CD4-positive, CD25-positive, alpha-beta regulatory T cell (primary cell): ENCODE measurements at regions not wholly inside any gene's neighbourhood (a gene's known extent, or its start where the extent isn't known, plus 50 kb on each side); places are given as distances from the start of the nearest gene placed in this dataset.

Experiments used
- ATAC-seq, 2 donors: fragments of 150-1000 bp; cut with Tn5 transposase; one replicate each; pipeline ENCODE4 v1.10.0; 2021; ENCODE audit warnings: low read depth in 2 of 2, moderate number of reproducible peaks in 2 of 2, moderate library complexity in 1 of 2
- DNase-seq, 3 donors: peaks; one replicate each; pipeline versions ENCODE4 v3.0.0 to v3.0.0-alpha.2; 2012 to 2022; ENCODE audit warnings: mixed read lengths in 1 of 3
- H3K27ac ChIP-seq: one replicate; pipeline ENCODE4 v1.7.0; 2013; ENCODE audit warnings: mild to moderate bottlenecking, low read length; ENCODE audit not compliant: insufficient read depth, poor library complexity, severe bottlenecking
- H3K27me3 ChIP-seq: one replicate; pipeline ENCODE4 v1.7.0; 2013; ENCODE audit warnings: low read length; ENCODE audit not compliant: control insufficient read depth, insufficient read depth
- H3K36me3 ChIP-seq: one replicate; pipeline ENCODE4 v1.7.0; 2013; ENCODE audit warnings: mild to moderate bottlenecking, low read length, moderate library complexity; ENCODE audit not compliant: control insufficient read depth, insufficient read depth
- H3K4me1 ChIP-seq: 2 replicates; pipeline ENCODE4 v1.7.0; 2013; ENCODE audit warnings: mild to moderate bottlenecking, low read length; ENCODE audit not compliant: insufficient read depth, control insufficient read depth, poor library complexity, severe bottlenecking
- H3K4me3 ChIP-seq: one replicate; pipeline ENCODE4 v1.7.0; 2013; ENCODE audit warnings: low read depth, mild to moderate bottlenecking, low read length, moderate library complexity
- H3K9me3 ChIP-seq, 2 experiments: 1 replicate in 1 of 2; 2 replicates in 1 of 2; pipeline ENCODE4 v1.7.0; 2013; ENCODE audit warnings: low read length in 2 of 2, mild to moderate bottlenecking in 1 of 2, moderate library complexity in 1 of 2; ENCODE audit not compliant: control insufficient read depth in 2 of 2
- H3K27ac Mint-ChIP-seq, 3 donors: one replicate each; pipeline ENCODE4 v1.8.0; 2020 to 2022; ENCODE audit warnings: mild to moderate bottlenecking in 3 of 3, mixed read lengths in 3 of 3, moderate library complexity in 2 of 3
- H3K27me3 Mint-ChIP-seq: one replicate; pipeline ENCODE4 v1.8.0; 2022; ENCODE audit warnings: mild to moderate bottlenecking, mixed read lengths
- H3K36me3 Mint-ChIP-seq: one replicate; pipeline ENCODE4 v1.8.0; 2020; ENCODE audit warnings: mixed read lengths
- H3K4me1 Mint-ChIP-seq, 4 donors: one replicate each; pipeline ENCODE4 v1.8.0; 2020 to 2022; ENCODE audit warnings: mixed read lengths in 4 of 4, mild to moderate bottlenecking in 1 of 4
- H3K4me3 Mint-ChIP-seq, 4 donors: one replicate each; pipeline ENCODE4 v1.8.0; 2020 to 2022; ENCODE audit warnings: mild to moderate bottlenecking in 4 of 4, mixed read lengths in 4 of 4, moderate library complexity in 3 of 4
- H3K9me3 Mint-ChIP-seq, 7 donors: one replicate each; pipeline ENCODE4 v1.8.0; 2020 to 2022; ENCODE audit warnings: mixed read lengths in 7 of 7, mild to moderate bottlenecking in 3 of 7, moderate library complexity in 2 of 7

GRCh38 chr11:134905517-134905916 is 493.5 kb upstream of the B3GAT1 start:
- no peak overlapping the region for H3K27ac Mint-ChIP-seq
- ATAC-seq, result no peak
- no peaks in the 10 kb centered on the region for H3K4me1 ChIP-seq
- H3K4me3 ChIP-seq, result no peak overlapping the region
- no peaks in the 10 kb centered on the region for H3K27me3 ChIP-seq
- no peak for DNase-seq
- H3K9me3 Mint-ChIP-seq, result peaks cover 0 to 5% (median 0%) of the 10 kb centered on the region in 7 donors
- no peaks in the 10 kb centered on the region for H3K4me1 Mint-ChIP-seq
- no peaks in the 10 kb centered on the region for H3K9me3 ChIP-seq
- H3K27ac ChIP-seq, result no peak overlapping the region
- no peak overlapping the region for H3K4me3 Mint-ChIP-seq
- H3K36me3 ChIP-seq, result no peaks in the 10 kb centered on the region
- H3K27me3 Mint-ChIP-seq, result no peaks in the 10 kb centered on the region
- H3K36me3 Mint-ChIP-seq, result no peaks in the 10 kb centered on the region

GRCh38 chr11:134904103-134904790 is 492.2 kb upstream of the B3GAT1 start:
- no peaks in the 10 kb centered on the region for H3K27me3 ChIP-seq
- no peak for DNase-seq
- no peak overlapping the region for H3K4me3 ChIP-seq
- no peaks in the 10 kb centered on the region for H3K9me3 ChIP-seq
- H3K4me3 Mint-ChIP-seq, result no peak overlapping the region
- H3K4me1 ChIP-seq, result no peaks in the 10 kb centered on the region
- peaks cover under 1% of the 10 kb centered on the region for H3K27me3 Mint-ChIP-seq
- ATAC-seq, result no peak
- no peaks in the 10 kb centered on the region for H3K36me3 Mint-ChIP-seq
- no peaks in the 10 kb centered on the region for H3K4me1 Mint-ChIP-seq
- no peaks in the 10 kb centered on the region for H3K36me3 ChIP-seq
- H3K27ac Mint-ChIP-seq, result no peak overlapping the region
- H3K27ac ChIP-seq, result no peak overlapping the region
- peaks cover 0 to 8% (median 0%) of the 10 kb centered on the region in 7 donors for H3K9me3 Mint-ChIP-seq

DNA sequence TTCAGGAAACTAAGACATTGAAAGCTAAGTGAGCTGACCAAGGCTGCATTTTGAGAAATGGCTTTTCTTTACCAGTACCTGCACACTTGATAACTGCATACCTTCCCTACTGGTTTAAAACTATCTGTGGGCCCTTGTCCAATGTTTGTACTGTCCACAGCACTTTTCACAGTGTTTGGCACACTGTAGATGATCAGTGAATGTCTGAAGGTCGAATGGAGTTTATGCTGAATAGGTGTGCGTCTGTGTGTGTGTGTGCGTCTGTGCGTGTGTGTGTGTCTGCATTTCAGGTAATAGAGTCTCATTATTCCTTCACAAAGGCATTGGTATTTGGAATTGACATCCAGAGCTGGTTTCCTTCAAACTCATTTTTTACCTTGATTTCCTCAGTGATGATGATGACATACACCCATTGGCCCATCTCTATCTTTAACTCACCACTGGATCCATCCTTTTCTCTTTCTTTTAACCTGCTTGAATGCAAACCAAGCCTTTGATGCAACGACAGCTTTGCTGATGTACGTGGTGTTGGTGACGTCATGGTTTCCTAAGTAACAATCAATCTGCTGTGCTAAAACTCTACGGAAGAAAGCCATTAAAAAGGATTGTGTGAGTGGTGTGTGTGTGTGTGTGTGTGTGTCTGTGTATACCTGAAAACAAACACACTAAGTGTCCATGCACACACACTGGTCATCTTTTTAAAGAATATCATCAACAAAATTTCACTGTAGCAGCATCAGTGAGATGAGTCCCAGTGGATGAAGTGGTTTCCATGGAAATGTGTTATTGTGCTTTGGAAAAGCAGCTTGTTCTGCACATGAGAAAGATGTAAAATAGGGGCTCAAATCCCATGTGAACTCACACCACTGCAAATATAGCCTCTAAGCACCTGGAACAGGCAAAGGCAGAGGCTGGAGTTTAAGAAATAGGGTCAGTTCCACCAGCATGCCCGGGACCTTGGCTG is 490.2 kb upstream of the B3GAT1 start:
- ATAC-seq (no peak), DNase-seq (no peak)
- Mint-ChIP-seq H3K4me3 (no peak overlapping the region), H3K4me1 (no peaks in the 10 kb centered on the region), H3K27me3 (peaks cover 7% of the 10 kb centered on the region), H3K36me3 (no peaks in the 10 kb centered on the region), H3K27ac (no peak overlapping the region), H3K9me3 (peaks cover 0 to 8% (median 0%) of the 10 kb centered on the region in 7 donors)
- peaks cover 2% of the 10 kb centered on the region for H3K27me3 ChIP-seq
- H3K4me1 ChIP-seq, result no peaks in the 10 kb centered on the region
- H3K27ac ChIP-seq, result no peak overlapping the region
- H3K9me3 ChIP-seq, result no peaks in the 10 kb centered on the region
- no peaks in the 10 kb centered on the region for H3K36me3 ChIP-seq
- no peak overlapping the region for H3K4me3 ChIP-seq

DNA sequence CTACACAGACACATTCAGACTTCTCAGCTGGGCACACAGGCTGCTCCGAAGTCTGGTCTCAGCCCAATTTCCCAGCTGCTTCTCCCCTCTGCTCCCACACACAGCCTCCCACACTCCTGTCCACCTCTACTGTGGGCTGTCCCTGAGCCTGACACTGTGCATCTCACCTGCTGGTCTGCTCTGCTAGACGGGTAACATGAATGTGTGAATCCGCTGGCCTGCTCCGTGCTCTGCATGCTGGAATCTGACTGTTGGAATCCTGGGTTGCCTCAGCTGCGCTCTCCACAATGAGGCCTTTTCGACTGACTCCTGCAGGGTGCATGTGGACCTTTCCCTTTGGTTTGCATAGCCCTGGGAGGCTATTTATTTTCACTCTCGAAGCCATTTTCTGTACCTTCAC is 489.5 kb upstream of the B3GAT1 start:
- Mint-ChIP-seq H3K27me3 (peaks cover 7% of the 10 kb centered on the region), H3K36me3 (no peaks in the 10 kb centered on the region), H3K9me3 (peaks cover 0 to 8% (median 0%) of the 10 kb centered on the region in 7 donors), H3K4me3 (no peak overlapping the region), H3K4me1 (no peaks in the 10 kb centered on the region), H3K27ac (no peak overlapping the region)
- Histone ChIP-seq H3K27ac (no peak overlapping the region), H3K27me3 (peaks cover 2% of the 10 kb centered on the region), H3K4me1 (no peaks in the 10 kb centered on the region), H3K36me3 (no peaks in the 10 kb centered on the region), H3K9me3 (no peaks in the 10 kb centered on the region), H3K4me3 (no peak overlapping the region)
- no peak for DNase-seq
- no peak for ATAC-seq

- ATAC-seq (no peak), DNase-seq (no peak)
- Histone ChIP-seq H3K27me3 (peaks cover 2% of the 10 kb centered on the region), H3K4me3 (no peak overlapping the region), H3K36me3 (no peaks in the 10 kb centered on the region), H3K9me3 (no peaks in the 10 kb centered on the region), H3K27ac (no peak overlapping the region), H3K4me1 (no peaks in the 10 kb centered on the region)
- Mint-ChIP-seq H3K36me3 (no peaks in the 10 kb centered on the region), H3K4me1 (no peaks in the 10 kb centered on the region), H3K4me3 (no peak overlapping the region), H3K27ac (no peak overlapping the region), H3K27me3 (peaks cover 5% of the 10 kb centered on the region), H3K9me3 (peaks cover 0 to 3% (median 0%) of the 10 kb centered on the region in 7 donors)
Measured at GRCh38 chr11:134893810-134894685, 482.0 kb upstream of the B3GAT1 start.

DNA sequence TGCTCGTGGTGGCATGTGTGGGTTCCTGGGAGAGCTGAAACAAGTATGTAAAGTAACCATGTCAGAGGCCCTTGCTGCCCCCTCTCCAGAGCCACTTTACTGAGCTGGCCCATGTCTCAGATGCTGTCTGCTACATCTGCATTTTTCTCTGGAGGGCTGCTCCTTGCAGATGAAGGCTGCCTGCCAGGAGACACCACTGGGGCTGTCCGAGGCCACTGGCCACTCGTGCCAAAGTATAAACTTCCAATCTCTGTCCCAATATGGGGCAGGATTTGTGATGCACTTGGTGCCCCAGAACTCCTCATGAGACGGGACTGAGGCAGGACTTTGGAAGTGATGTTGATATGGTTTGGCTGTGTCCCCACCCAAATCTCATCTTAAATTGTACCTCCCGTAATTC is 478.4 kb upstream of the B3GAT1 start:
- Histone ChIP-seq H3K4me1 (no peaks in the 10 kb centered on the region), H3K36me3 (no peaks in the 10 kb centered on the region), H3K9me3 (no peaks in the 10 kb centered on the region), H3K4me3 (no peak overlapping the region), H3K27me3 (no peaks in the 10 kb centered on the region), H3K27ac (no peak overlapping the region)
- ATAC-seq, result no peak
- H3K27me3 Mint-ChIP-seq, result no peaks in the 10 kb centered on the region
- H3K4me3 Mint-ChIP-seq, result no peak overlapping the region
- H3K36me3 Mint-ChIP-seq, result no peaks in the 10 kb centered on the region
- no peak for DNase-seq
- H3K4me1 Mint-ChIP-seq, result no peaks in the 10 kb centered on the region
- no peak overlapping the region for H3K27ac Mint-ChIP-seq
- H3K9me3 Mint-ChIP-seq, result peaks cover 0 to 3% (median 0%) of the 10 kb centered on the region in 7 donors

- H3K27me3 ChIP-seq, result no peaks in the 10 kb centered on the region
- H3K36me3 ChIP-seq, result no peaks in the 10 kb centered on the region
- H3K9me3 ChIP-seq, result no peaks in the 10 kb centered on the region
- no peak for ATAC-seq
- no peak for DNase-seq
- no peak overlapping the region for H3K27ac Mint-ChIP-seq
- no peaks in the 10 kb centered on the region for H3K4me1 ChIP-seq
- H3K9me3 Mint-ChIP-seq, result peaks cover 0 to 3% (median 0%) of the 10 kb centered on the region in 7 donors
- H3K4me1 Mint-ChIP-seq, result no peaks in the 10 kb centered on the region
- H3K36me3 Mint-ChIP-seq, result no peaks in the 10 kb centered on the region
- no peak overlapping the region for H3K27ac ChIP-seq
- H3K4me3 ChIP-seq, result no peak overlapping the region
- no peak overlapping the region for H3K4me3 Mint-ChIP-seq
- no peaks in the 10 kb centered on the region for H3K27me3 Mint-ChIP-seq
Measured at GRCh38 chr11:134889832-134890231, 477.8 kb upstream of the B3GAT1 start.
